GM10266 (cell line): ENCODE measurements at regions not wholly inside any gene's neighbourhood (a gene's known extent, or its start where the extent isn't known, plus 50 kb on each side); places are given as distances from the start of the nearest gene placed in this dataset.

Source experiments
- DNase-seq: peaks from one replicate; pipeline ENCODE4 v3.0.0; 2012; ENCODE audit errors: extremely low spot score
- TF ChIP-seq, protein P1 (sequence below): IDR thresholded peaks from 2 replicates; pipeline ENCODE4 v1.5.1; 2012; ENCODE audit warnings: mild to moderate bottlenecking, low read depth; ENCODE audit not compliant: control insufficient read depth, insufficient read depth; ENCODE audit errors: missing control alignments

DNA sequence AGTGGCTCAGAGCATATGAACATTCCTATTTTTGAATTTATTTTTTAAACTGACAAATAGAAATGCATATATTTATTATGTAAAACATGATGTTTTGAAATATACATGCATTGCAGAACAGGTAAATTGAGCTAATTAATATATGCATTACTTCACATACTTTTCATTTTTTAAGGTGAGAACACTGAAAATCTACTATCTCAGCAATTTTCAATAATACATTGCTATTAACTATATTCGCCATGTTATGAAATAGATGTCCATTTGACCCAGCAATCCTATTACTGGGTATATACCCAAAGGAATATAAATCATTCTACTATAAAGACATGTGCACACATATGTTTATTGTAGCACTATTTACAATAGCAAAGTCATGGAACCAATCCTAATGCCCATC is 717.7 kb upstream of the PIK3C3 start:
- no peak for DNase-seq
- TF ChIP-seq, protein P1, sequence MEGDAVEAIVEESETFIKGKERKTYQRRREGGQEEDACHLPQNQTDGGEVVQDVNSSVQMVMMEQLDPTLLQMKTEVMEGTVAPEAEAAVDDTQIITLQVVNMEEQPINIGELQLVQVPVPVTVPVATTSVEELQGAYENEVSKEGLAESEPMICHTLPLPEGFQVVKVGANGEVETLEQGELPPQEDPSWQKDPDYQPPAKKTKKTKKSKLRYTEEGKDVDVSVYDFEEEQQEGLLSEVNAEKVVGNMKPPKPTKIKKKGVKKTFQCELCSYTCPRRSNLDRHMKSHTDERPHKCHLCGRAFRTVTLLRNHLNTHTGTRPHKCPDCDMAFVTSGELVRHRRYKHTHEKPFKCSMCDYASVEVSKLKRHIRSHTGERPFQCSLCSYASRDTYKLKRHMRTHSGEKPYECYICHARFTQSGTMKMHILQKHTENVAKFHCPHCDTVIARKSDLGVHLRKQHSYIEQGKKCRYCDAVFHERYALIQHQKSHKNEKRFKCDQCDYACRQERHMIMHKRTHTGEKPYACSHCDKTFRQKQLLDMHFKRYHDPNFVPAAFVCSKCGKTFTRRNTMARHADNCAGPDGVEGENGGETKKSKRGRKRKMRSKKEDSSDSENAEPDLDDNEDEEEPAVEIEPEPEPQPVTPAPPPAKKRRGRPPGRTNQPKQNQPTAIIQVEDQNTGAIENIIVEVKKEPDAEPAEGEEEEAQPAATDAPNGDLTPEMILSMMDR, result no peak

DNA sequence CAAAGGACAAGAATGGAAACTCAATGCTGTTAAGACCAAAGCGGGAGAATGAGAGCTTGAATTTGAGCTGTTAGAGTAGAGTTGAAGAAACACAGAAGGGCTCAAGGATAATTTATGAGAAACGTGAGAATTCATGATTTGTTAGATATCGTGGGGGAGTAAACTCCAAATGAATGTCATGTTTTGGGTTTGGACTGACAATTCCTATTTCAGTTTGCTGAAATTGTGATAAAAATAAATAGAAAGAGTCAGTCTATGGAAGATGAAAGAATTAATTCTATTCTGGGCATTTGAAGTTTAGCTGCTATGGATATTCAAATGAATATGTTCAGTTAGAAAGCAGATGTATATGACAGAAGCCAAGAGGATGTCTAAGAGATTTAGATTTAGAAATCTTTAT is 723.4 kb upstream of the PIK3C3 start:
- TF ChIP-seq, protein P1, result no peak
- DNase-seq, result no peak

DNA sequence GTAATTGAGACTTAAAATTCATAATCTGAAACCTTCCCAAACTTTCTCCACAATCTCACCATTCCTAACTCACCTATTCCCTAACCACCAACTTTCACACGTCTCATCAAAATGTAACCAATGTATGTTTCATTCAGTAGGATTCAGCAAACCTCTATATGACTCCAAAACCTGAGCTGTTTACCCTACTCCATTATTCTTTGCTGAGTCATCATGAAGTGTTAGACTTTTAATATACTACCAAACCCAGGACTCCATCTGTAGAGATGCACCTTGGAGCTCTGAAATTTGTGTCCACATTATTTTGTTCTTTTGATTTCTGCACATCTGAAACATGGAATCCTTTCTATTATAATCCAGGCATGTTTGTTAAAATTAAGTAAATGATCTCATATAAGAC is 727.0 kb upstream of the PIK3C3 start:
- TF ChIP-seq, protein P1, result no peak
- DNase-seq, result no peak

DNA sequence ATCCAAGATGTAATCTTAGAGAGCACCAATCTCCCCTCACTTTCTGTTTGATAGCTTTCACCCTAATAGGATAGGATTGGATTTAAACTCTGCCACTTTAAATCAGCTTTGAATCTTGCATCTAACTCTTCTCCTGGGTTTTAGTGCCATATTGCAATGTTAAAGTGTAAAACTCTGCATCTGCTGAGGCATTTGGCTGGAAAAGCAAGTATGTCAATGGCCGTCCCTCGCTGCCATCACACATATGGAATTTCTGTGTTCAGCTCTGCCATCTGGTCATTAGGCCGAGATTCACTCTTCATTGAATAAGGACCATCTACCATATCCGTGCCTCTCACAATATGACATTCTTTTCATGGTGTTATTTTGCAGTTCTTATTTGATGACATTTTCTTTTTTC is 728.1 kb upstream of the PIK3C3 start:
- no peak for DNase-seq
- TF ChIP-seq, protein P1, result no peak

DNA sequence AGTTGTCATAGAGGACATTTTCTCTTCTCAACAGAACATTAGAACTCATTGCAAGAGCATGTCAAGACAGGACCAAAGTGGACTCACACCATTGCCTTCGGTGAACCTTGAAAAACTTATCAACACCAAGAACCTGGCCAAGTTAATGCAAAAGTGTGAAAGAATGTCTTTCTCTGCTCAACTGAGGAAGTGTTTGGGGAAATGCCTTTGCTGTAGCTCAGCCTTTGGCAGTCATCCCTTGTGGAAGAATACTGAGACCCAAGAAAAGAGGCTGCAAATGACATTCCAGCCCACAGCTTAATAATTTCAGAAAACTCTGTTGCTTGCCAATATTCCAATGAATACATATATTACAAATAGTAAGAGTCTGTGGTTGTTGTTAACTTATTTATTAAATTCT is 728.8 kb upstream of the PIK3C3 start:
- TF ChIP-seq, protein P1, result no peak
- no peak for DNase-seq

DNA sequence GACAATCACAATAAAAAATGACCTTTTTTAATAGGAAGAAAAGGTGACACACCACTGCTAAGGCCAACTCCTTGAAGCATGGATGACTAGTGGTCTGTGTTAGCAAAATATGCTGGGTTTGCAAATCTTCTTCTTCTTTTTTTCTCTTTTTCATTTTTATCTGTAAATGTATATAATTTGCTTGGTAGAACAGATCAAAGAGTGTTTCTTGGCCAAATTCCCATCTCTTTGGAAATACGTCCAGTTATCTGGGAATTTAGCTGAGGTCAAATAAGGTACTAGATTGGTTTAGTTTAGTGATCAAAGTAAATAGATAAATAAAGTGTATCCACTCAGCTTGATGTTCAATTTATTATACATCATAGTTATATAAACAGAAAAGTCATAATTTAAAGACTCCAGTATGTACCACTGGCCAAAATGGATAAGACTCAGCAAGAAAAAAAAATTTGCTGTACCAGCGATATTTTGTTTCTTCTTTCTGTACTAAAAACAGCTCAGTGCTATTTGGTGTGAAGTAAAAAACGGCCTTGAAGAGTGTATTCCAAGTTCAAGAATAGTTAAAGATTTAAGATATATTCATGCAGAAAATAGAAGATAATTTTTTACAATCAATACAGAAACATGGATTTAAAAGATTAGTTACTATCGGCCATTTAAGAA is 738.6 kb upstream of the PIK3C3 start:
- TF ChIP-seq, protein P1, result no peak
- DNase-seq, result no peak

DNA sequence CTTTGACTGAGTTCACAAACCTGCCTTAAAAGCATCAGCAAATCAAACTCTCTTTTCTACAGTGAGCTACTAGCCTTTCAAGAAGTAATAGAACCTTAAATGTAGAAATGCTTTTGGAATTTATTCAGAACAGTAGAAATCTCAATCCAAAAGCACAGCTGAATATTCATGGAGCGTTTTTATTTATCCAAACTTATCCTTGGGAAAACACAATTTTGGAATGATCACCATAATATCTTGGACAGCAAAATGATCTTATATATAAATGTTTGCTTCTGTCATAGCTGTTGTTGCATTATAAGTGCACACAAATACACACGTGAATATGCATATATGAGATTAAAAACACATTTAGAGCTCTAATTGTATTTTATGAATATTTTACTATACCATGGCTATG is 747.3 kb upstream of the PIK3C3 start:
- TF ChIP-seq, protein P1, result no peak
- no peak for DNase-seq
